ENCODE measurements at regions not wholly inside any gene's neighbourhood (a gene's known extent, or its start where the extent isn't known, plus 50 kb on each side); places are given as distances from the start of the nearest gene placed in this dataset.

DNA sequence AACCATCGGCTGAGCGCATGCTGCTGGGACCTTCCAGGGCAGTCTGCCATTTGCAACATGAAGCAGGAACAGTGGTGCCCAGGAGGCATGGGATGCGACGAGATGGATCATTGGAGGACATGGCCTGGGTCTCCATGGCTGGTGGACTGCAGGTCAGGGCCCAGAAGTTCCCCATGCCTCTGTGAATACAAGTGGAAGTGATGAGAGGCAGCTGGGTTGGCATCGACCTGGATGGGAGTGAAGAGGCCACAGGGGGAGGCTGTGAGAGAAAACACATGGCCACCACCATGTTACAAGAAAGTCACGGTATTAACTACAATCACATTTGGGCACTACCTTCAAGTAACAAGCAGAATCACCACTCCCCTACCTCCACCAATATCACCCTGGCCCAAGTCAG is 262.0 kb downstream of the FOXO1 start:
- H3K27ac Mint-ChIP-seq, result no peak overlapping the region
- H3K9ac ChIP-seq, result no peak overlapping the region
- TF ChIP-seq, protein P1, sequence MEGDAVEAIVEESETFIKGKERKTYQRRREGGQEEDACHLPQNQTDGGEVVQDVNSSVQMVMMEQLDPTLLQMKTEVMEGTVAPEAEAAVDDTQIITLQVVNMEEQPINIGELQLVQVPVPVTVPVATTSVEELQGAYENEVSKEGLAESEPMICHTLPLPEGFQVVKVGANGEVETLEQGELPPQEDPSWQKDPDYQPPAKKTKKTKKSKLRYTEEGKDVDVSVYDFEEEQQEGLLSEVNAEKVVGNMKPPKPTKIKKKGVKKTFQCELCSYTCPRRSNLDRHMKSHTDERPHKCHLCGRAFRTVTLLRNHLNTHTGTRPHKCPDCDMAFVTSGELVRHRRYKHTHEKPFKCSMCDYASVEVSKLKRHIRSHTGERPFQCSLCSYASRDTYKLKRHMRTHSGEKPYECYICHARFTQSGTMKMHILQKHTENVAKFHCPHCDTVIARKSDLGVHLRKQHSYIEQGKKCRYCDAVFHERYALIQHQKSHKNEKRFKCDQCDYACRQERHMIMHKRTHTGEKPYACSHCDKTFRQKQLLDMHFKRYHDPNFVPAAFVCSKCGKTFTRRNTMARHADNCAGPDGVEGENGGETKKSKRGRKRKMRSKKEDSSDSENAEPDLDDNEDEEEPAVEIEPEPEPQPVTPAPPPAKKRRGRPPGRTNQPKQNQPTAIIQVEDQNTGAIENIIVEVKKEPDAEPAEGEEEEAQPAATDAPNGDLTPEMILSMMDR (IDR thresholded peaks at IDR 0.05), result no peak
- TF ChIP-seq EZH2phosphoT487 (IDR thresholded peaks at IDR 0.05), result no peak
- no peak for TF ChIP-seq EZH2 (IDR thresholded peaks at IDR 0.05)
- no peak overlapping the region for H3K4me3 ChIP-seq
- H3F3A ChIP-seq (ENCODE audit: low read depth), result no peaks in the 10 kb centered on the region
- H3K4me3 Mint-ChIP-seq, result no peak overlapping the region
- H3K4me1 ChIP-seq, result no peaks in the 10 kb centered on the region
- H3K9me3 ChIP-seq (ENCODE audit: low read depth), result no peaks in the 10 kb centered on the region
- H3K27ac ChIP-seq, result no peak overlapping the region
- no peak overlapping the region for H3K4me2 ChIP-seq
- no peaks in the 10 kb centered on the region for H3K27me3 ChIP-seq
- no peaks in the 10 kb centered on the region for H3K79me2 ChIP-seq (ENCODE audit: low read depth)
- H3K27me3 Mint-ChIP-seq (ENCODE audit: insufficient read depth, low read depth), result peaks cover 6% of the 10 kb centered on the region
- H4K20me1 ChIP-seq (ENCODE audit: low read depth), result no peaks in the 10 kb centered on the region
- H3K4me1 Mint-ChIP-seq, result peaks cover 26% of the 10 kb centered on the region
- H2AFZ ChIP-seq (replicated peaks), result no peak overlapping the region
- no peak for DNase-seq (ENCODE audit: low spot score)
- H3K36me3 Mint-ChIP-seq, result no peaks in the 10 kb centered on the region
- peaks cover 3% of the 10 kb centered on the region for H3K9me3 Mint-ChIP-seq
- H3K36me3 ChIP-seq, result no peaks in the 10 kb centered on the region

DNA sequence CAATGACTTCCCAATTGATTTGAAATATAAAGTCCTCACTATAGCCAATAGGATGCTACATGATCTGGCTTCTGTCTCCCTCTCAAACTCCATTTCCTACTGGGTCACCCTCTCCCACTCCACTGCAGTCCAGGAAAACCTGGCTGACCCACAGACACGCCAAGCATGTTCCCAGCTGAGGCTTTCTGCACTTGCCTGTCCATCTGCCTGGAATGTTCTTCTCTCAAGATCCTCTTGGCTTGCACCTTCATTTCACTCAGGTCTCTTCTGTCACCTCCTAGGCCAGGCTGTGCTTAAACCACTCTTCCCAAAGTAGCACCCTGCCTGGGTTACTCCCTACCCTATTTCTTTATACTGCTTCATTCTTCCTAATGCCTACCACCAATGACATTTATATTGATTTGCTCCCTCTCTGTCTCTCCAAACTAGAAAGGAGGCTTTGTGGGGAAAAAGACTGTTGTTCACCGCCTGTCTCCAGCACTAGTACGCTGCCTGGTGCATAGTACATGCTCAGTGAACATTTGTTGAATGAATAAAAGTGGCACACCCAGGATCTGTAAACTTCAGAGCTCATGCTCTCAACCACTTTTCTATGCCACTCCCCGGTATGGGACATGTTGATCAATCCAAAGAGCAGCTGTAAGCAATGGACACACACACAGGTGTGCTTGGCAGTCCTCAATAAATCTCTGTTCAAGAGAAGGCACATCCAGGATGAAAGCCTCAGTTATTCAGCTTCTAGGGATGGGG is 261.3 kb downstream of the FOXO1 start:
- Histone ChIP-seq H4K20me1 (ENCODE audit: low read depth) (no peaks in the 10 kb centered on the region), H3K4me2 (no peak overlapping the region), H3K36me3 (no peaks in the 10 kb centered on the region), H3F3A (ENCODE audit: low read depth) (no peaks in the 10 kb centered on the region), H3K27ac (no peak overlapping the region), H3K27me3 (no peaks in the 10 kb centered on the region), H2AFZ (replicated peaks) (no peak overlapping the region), H3K9ac (no peak overlapping the region), H3K4me3 (no peak overlapping the region), H3K9me3 (ENCODE audit: low read depth) (no peaks in the 10 kb centered on the region), H3K4me1 (no peaks in the 10 kb centered on the region), H3K79me2 (ENCODE audit: low read depth) (no peaks in the 10 kb centered on the region)
- peaks cover 6% of the 10 kb centered on the region for H3K27me3 Mint-ChIP-seq (ENCODE audit: insufficient read depth, low read depth)
- H3K4me3 Mint-ChIP-seq, result no peak overlapping the region
- H3K36me3 Mint-ChIP-seq, result no peaks in the 10 kb centered on the region
- no peak for DNase-seq (ENCODE audit: low spot score)
- peaks cover 3% of the 10 kb centered on the region for H3K9me3 Mint-ChIP-seq
- TF ChIP-seq EZH2 (IDR thresholded peaks at IDR 0.05) (no peak), EZH2phosphoT487 (IDR thresholded peaks at IDR 0.05) (no peak)
- TF ChIP-seq, protein P1 (IDR thresholded peaks at IDR 0.05), result no peak
- peaks cover 26% of the 10 kb centered on the region for H3K4me1 Mint-ChIP-seq
- no peak overlapping the region for H3K27ac Mint-ChIP-seq

DNA sequence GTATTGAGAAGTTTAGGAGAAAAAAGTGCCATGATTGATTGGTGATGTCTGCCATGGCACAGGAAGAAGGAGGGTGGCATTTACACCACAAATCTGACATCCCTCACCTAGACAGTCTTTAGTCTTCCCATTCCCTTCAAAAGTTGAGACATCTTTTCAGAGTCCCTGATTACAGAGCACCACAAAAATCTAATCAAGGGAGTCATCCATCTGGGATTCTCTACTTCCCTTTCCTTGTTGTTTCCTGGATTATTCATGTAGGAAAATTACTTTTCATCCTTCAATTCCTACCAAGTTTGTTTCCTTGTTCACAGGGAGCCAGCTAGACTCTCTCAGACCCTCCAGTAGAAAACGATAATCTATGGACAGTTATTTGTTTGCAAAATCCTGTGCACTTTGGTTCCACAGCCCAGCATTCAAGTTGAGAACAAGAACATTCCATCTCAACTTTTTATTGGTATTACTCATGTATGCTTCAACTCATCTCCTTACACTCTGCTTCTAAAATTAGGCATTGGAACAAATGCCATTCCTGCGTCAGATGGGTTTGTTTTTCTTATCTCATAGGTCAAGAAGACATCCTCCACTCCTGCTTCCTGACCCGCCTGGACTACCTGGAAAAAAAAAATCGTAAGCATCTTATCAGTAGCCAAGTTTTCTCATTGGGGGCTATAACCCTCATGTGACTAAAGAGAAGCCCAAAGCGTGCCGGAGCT is 259.9 kb downstream of the FOXO1 start:
- TF ChIP-seq EZH2 (IDR thresholded peaks at IDR 0.05) (no peak), EZH2phosphoT487 (IDR thresholded peaks at IDR 0.05) (no peak)
- TF ChIP-seq, protein P1 (IDR thresholded peaks at IDR 0.05), result no peak
- H3K4me3 ChIP-seq, result no peak overlapping the region
- no peak overlapping the region for H3K9ac ChIP-seq
- H3K27me3 ChIP-seq, result no peaks in the 10 kb centered on the region
- H3K9me3 ChIP-seq (ENCODE audit: low read depth), result no peaks in the 10 kb centered on the region
- no peak for DNase-seq (ENCODE audit: low spot score)
- Mint-ChIP-seq H3K27me3 (ENCODE audit: insufficient read depth, low read depth) (peaks cover 6% of the 10 kb centered on the region), H3K4me1 (peaks cover 26% of the 10 kb centered on the region), H3K36me3 (peaks cover 3% of the 10 kb centered on the region), H3K27ac (no peak overlapping the region), H3K4me3 (no peak overlapping the region), H3K9me3 (peaks cover 5% of the 10 kb centered on the region)
- H3K4me1 ChIP-seq, result no peaks in the 10 kb centered on the region
- H3K4me2 ChIP-seq, result no peak overlapping the region
- no peaks in the 10 kb centered on the region for H3F3A ChIP-seq (ENCODE audit: low read depth)
- H3K36me3 ChIP-seq, result no peaks in the 10 kb centered on the region
- H3K27ac ChIP-seq, result no peak overlapping the region
- H4K20me1 ChIP-seq (ENCODE audit: low read depth), result no peaks in the 10 kb centered on the region
- no peak overlapping the region for H2AFZ ChIP-seq (replicated peaks)
- no peaks in the 10 kb centered on the region for H3K79me2 ChIP-seq (ENCODE audit: low read depth)
